T-helper 2 cell (primary cell): ENCODE measurements at regions not wholly inside any gene's neighbourhood (a gene's known extent, or its start where the extent isn't known, plus 50 kb on each side); places are given as distances from the start of the nearest gene placed in this dataset.
"Not testable (repeated sequence)": the region's sequence is repeated elsewhere in the genome, so short reads cannot be mapped to it uniquely, and the experiment has no call there.

ENCODE experiments used
- DNase-seq, 5 experiments: peaks; one replicate each; pipeline versions ENCODE4 v3.0.0 to v3.0.0-alpha.2; 2012 to 2022

- DNase-seq, result no peak
Observed at GRCh38 chr10:125451319-125451718, 231.6 kb downstream of the TEX36 start.

GRCh38 chr10:125450218-125450617, 232.7 kb downstream of the TEX36 start:
- no peak for DNase-seq

- DNase-seq, result no peak
Observed at GRCh38 chr10:125449571-125449970, 233.4 kb downstream of the TEX36 start.

GRCh38 chr10:125448596-125448995, 234.4 kb downstream of the TEX36 start:
- peak in 1 of 5 experiments; percentile 13 for DNase-seq

- no peak for DNase-seq
Observed at GRCh38 chr10:125444790-125445189, 238.2 kb downstream of the TEX36 start.

GRCh38 chr10:125442856-125443540, 240.0 kb downstream of the TEX36 start:
- no peak for DNase-seq

- no peak for DNase-seq
Observed at GRCh38 chr10:125441151-125441550, 241.8 kb downstream of the TEX36 start.

- DNase-seq, result no peak
Observed at GRCh38 chr10:125431149-125431548, 251.8 kb downstream of the TEX36 start.

- DNase-seq, result no peak
Observed at GRCh38 chr10:125428054-125428453, 254.9 kb downstream of the TEX36 start.

- no peak for DNase-seq
Observed at GRCh38 chr10:125424191-125424847, 258.6 kb downstream of the TEX36 start.

GRCh38 chr10:125423569-125423968, 259.4 kb downstream of the TEX36 start:
- no peak for DNase-seq

- DNase-seq, result no peak
Observed at GRCh38 chr10:125419831-125420230, 259.5 kb upstream of the CTBP2 start.

- no peak for DNase-seq
Observed at GRCh38 chr10:125419146-125419545, 258.8 kb upstream of the CTBP2 start.

- no peak for DNase-seq
Observed at GRCh38 chr10:125417605-125418004, 257.2 kb upstream of the CTBP2 start.

- DNase-seq, result no peak
Observed at GRCh38 chr10:125415964-125416363, 255.6 kb upstream of the CTBP2 start.

- DNase-seq, result no peak
Observed at GRCh38 chr10:125415006-125415633, 254.8 kb upstream of the CTBP2 start.

- no peak for DNase-seq
Observed at GRCh38 chr10:125411724-125412123, 251.4 kb upstream of the CTBP2 start.

GRCh38 chr10:125409756-125410155, 249.4 kb upstream of the CTBP2 start:
- no peak for DNase-seq

GRCh38 chr10:125407557-125407956, 247.2 kb upstream of the CTBP2 start:
- DNase-seq, result no peak

- DNase-seq, result no peak
Observed at GRCh38 chr10:125407000-125407502, 246.7 kb upstream of the CTBP2 start.

- DNase-seq, result not testable (repeated sequence)
Observed at GRCh38 chr10:125404902-125405301, 244.5 kb upstream of the CTBP2 start.

GRCh38 chr10:125401462-125401861, 241.1 kb upstream of the CTBP2 start:
- DNase-seq, result no peak

- no peak for DNase-seq
Observed at GRCh38 chr10:125399289-125399688, 238.9 kb upstream of the CTBP2 start.

- no peak for DNase-seq
Observed at GRCh38 chr10:125398270-125398669, 237.9 kb upstream of the CTBP2 start.
